PC-3 (cell line): ENCODE measurements at regions not wholly inside any gene's neighbourhood (a gene's known extent, or its start where the extent isn't known, plus 50 kb on each side); places are given as distances from the start of the nearest gene placed in this dataset.
"Not testable (repeated sequence)": the region's sequence is repeated elsewhere in the genome, so short reads cannot be mapped to it uniquely, and the experiment has no call there.

ENCODE experiments used
- ATAC-seq: fragments of 200-7000 bp; cut with Tn5 transposase; 2 replicates; pipeline ENCODE4 v1.9.1; 2020; ENCODE audit warnings: mild to moderate bottlenecking, moderate library complexity
- BruUV-seq: library from RNA; stranded (reverse); fragments of 400-500 nt; replicated peaks from 2 replicates; lab custom pipeline; 2021; lab: Mats Ljungman, UMichigan
- CTCF ChIA-PET: fragments of 300-600 bp; sonication (Branson Sonifier 250); formaldehyde crosslinking; loops from one replicate; lab custom pipeline; 2022; ENCODE audit warnings: antibody characterized with exemption; lab: Charles Lee
- POLR2A ChIA-PET: fragments of 300-600 bp; sonication (Branson Sonifier 250); formaldehyde crosslinking; loops from one replicate; lab custom pipeline; 2022; ENCODE audit warnings: antibody characterized with exemption; ENCODE audit not compliant: unreplicated experiment; lab: Charles Lee
- DNase-seq: peaks from one replicate; pipeline ENCODE4 v3.0.0-alpha.2; 2015
- H2AFZ ChIP-seq: fragments of 300-600 bp; sonication (generic); 2 replicates; pipeline ENCODE4 v1.6.0; 2016; ENCODE audit warnings: antibody characterized with exemption, low read length
- H3F3A ChIP-seq: fragments of 300-600 bp; sonication (generic); one replicate; pipeline ENCODE4 v1.6.0; 2017; ENCODE audit warnings: antibody characterized with exemption, low read length, control low read depth, mild to moderate bottlenecking; ENCODE audit not compliant: unreplicated experiment
- H3K27ac ChIP-seq: fragments of 300-600 bp; sonication (generic); 2 replicates; pipeline ENCODE4 v1.5.1; 2016; ENCODE audit warnings: mild to moderate bottlenecking, low read length
- H3K27me3 ChIP-seq: fragments of 300-600 bp; sonication (generic); 2 replicates; pipeline ENCODE4 v1.6.1; 2016; ENCODE audit warnings: low read length, mixed read lengths
- H3K36me3 ChIP-seq: fragments of 300-600 bp; sonication (generic); 2 replicates; pipeline ENCODE4 v1.6.1; 2016; ENCODE audit warnings: low read depth, mixed run types, low read length, mixed read lengths
- H3K4me1 ChIP-seq: fragments of 300-600 bp; sonication (generic); 2 replicates; pipeline ENCODE4 v1.5.1; 2016; ENCODE audit warnings: low read length; ENCODE audit not compliant: insufficient read depth
- H3K4me2 ChIP-seq: fragments of 300-600 bp; sonication (generic); 2 replicates; pipeline ENCODE4 v1.6.0; 2016; ENCODE audit warnings: low read length
- H3K4me3 ChIP-seq: fragments of 300-600 bp; sonication (generic); 2 replicates; pipeline ENCODE4 v1.5.1; 2016; ENCODE audit warnings: mild to moderate bottlenecking, low read length, mixed read lengths
- H3K79me2 ChIP-seq: fragments of 300-600 bp; sonication (generic); 2 replicates; pipeline ENCODE4 v1.6.1; 2017; ENCODE audit warnings: low read length, mixed read lengths
- H3K9ac ChIP-seq: fragments of 300-600 bp; sonication (generic); 2 replicates; pipeline ENCODE4 v1.6.0; 2016; ENCODE audit warnings: mild to moderate bottlenecking, low read length
- H3K9me2 ChIP-seq: fragments of 300-600 bp; sonication (generic); replicated peaks from 2 replicates; pipeline ENCODE4 v1.6.1; 2016; ENCODE audit warnings: mixed run types, low read length, mixed read lengths
- H3K9me3 ChIP-seq: fragments of 300-600 bp; sonication (generic); 2 replicates; pipeline ENCODE4 v1.6.1; 2016; ENCODE audit warnings: low read length, mixed read lengths
- H4K20me1 ChIP-seq: fragments of 300-600 bp; sonication (generic); 2 replicates; pipeline ENCODE4 v1.6.1; 2016; ENCODE audit warnings: low read length, mixed read lengths
- EZH2 ChIP-seq: fragments of 300-600 bp; sonication (generic); IDR thresholded peaks from one replicate; pipeline ENCODE4 v1.6.1; 2017; ENCODE audit warnings: antibody characterized with exemption, mild to moderate bottlenecking, low read length; ENCODE audit not compliant: unreplicated experiment
- EZH2phosphoT487 ChIP-seq: fragments of 300-600 bp; sonication (generic); IDR thresholded peaks from 2 replicates; pipeline ENCODE4 v1.6.1; 2018; ENCODE audit warnings: mild to moderate bottlenecking, antibody characterized with exemption, low read length, borderline replicate concordance
- intact Hi-C: fragments of 100-400 bp; cut with micrococcal nuclease; formaldehyde crosslinking; loops from 2 replicates; pipeline ENCODE4 v1.9.0; 2023
- TF ChIP-seq, protein P1 (sequence below): fragments of 300-600 bp; sonication (generic); conservative IDR thresholded peaks from 2 replicates; pipeline ENCODE4 v1.5.1; 2017; ENCODE audit warnings: antibody characterized with exemption, low read depth, mild to moderate bottlenecking, low read length

DNA sequence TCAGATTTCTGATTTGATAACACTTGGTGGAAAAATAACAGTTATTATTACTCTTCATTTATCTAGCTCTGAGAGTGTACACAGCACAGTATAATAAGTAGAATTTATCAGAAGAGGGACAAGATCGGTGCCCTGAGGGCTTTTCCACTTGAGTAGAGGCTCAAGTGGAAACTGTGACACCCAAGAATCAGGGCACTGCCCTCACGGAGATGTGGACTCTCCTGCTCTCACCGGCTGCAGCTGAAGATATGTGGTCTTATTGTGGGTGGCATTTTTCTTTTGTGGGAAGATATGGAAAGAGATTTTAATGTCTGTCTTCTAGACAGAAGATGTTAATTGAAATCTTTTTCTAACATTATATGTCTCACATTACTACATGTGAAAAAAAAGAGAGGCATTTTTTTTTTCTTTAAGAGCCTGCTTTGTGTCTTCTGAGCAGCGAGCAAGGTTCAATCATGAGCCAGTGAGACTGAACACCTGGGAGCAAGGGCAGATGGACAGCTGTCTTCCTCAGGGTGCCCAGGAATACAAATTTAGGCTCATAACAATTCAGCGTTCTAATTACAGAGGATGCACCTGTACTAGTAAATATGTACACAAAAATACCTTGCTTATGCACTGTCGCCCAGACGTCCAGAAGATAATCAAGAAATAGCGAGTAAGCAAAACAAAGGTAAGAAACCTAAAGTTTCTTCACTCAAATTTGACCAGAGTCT lies 1098.2 kb upstream of the FANCL start:
- no peaks in the 10 kb centered on the region for H3K36me3 ChIP-seq
- no peak overlapping the region for H3K4me2 ChIP-seq
- no peak overlapping the region for H3K9ac ChIP-seq
- H2AFZ ChIP-seq: no peak overlapping the region
- intact Hi-C loops: no loop called here
- H3K4me3 ChIP-seq: no peak overlapping the region
- no TSS peak for BruUV-seq
- ChIA-PET POLR2A (interaction anchor here (0.6 kb wide), 1 partner anchor 276 kb away, joined by 3 read pairs; no protein-coding TSS in a partner anchor), CTCF (no interaction called here)
- H3F3A ChIP-seq: no peaks in the 10 kb centered on the region
- H3K9me3 ChIP-seq: no peaks in the 10 kb centered on the region
- peaks cover 11% of the 10 kb centered on the region for H3K27me3 ChIP-seq
- H3K79me2 ChIP-seq: no peaks in the 10 kb centered on the region
- no peaks in the 10 kb centered on the region for H4K20me1 ChIP-seq
- H3K9me2 ChIP-seq: no peaks in the 10 kb centered on the region
- TF ChIP-seq EZH2: no peak
- H3K27ac ChIP-seq: no peak overlapping the region
- ATAC-seq (no peak), DNase-seq (no peak)
- no peaks in the 10 kb centered on the region for H3K4me1 ChIP-seq

DNA sequence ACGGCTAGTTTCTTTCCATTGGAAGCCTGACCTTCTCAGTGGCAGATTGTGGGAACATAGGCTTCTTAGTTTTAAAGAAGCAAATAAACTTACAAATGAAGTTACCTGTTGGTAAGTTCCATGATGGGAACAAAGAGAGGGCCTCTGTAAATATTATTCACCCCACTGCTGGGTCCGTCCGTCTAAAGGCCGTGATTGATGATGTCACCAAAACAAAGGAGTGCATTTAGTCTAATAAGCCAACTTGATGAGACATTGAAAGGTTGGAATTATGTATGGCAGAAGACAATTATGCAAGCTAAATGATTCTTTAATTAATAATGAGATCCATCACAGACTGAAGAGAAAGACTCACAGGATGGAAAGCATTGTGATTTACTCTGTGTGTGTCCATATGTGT lies 1091.9 kb upstream of the FANCL start:
- Histone ChIP-seq H3K79me2 (no peaks in the 10 kb centered on the region), H3K9ac (no peak overlapping the region), H4K20me1 (no peaks in the 10 kb centered on the region), H3K9me3 (no peaks in the 10 kb centered on the region), H2AFZ (no peak overlapping the region), H3K36me3 (no peaks in the 10 kb centered on the region), H3F3A (no peaks in the 10 kb centered on the region), H3K27ac (no peak overlapping the region), H3K4me3 (no peak overlapping the region), H3K9me2 (no peaks in the 10 kb centered on the region), H3K4me2 (no peak overlapping the region), H3K27me3 (peaks cover 11% of the 10 kb centered on the region), H3K4me1 (no peaks in the 10 kb centered on the region)
- intact Hi-C loops: no loop called here
- TF ChIP-seq EZH2phosphoT487 (no peak), EZH2 (no peak)
- TF ChIP-seq, protein P1, sequence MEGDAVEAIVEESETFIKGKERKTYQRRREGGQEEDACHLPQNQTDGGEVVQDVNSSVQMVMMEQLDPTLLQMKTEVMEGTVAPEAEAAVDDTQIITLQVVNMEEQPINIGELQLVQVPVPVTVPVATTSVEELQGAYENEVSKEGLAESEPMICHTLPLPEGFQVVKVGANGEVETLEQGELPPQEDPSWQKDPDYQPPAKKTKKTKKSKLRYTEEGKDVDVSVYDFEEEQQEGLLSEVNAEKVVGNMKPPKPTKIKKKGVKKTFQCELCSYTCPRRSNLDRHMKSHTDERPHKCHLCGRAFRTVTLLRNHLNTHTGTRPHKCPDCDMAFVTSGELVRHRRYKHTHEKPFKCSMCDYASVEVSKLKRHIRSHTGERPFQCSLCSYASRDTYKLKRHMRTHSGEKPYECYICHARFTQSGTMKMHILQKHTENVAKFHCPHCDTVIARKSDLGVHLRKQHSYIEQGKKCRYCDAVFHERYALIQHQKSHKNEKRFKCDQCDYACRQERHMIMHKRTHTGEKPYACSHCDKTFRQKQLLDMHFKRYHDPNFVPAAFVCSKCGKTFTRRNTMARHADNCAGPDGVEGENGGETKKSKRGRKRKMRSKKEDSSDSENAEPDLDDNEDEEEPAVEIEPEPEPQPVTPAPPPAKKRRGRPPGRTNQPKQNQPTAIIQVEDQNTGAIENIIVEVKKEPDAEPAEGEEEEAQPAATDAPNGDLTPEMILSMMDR: no peak
- DNase-seq (no peak), ATAC-seq (no peak)
- CTCF ChIA-PET: no interaction called here
- POLR2A ChIA-PET: no interaction called here
- no TSS peak for BruUV-seq

DNA sequence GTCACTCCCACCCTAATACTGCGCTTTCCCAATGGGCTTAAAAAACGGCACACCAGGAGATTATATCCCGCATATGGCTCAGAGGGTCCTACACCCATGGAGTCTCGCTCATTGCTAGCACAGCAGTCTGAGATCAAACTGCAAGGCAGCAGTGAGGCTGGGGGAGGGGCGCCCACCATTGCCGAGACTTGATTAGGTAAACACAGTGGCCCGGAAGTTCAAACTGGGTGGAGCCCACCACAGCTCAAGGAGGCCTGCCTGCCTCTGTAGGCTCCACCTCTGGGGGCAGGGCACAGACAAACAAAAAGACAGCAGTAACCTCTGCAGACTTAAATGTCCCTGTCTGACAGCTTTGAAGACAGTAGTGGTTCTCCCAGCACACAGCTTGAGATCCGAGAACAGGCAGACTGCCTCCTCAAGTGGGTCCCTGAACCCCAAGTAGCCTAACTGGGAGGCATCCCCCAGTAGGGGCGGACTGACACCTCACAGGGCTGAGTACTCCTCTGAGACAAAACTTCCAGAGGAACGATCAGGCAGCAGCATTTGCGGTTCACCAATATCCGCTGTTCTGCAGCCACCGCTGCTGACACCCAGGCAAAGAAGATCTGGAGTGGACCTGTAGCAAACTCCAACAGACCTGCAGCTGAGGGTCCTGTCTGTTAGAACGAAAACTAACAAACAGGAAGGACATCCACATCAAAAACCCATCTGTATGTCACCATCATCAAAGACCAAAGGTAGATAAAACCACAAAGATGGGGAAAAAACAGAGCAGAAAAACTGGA lies 1085.6 kb upstream of the FANCL start:
- H3K79me2 ChIP-seq, H3K4me2 ChIP-seq, POLR2A ChIA-PET, H3K4me1 ChIP-seq, H3K27ac ChIP-seq, H4K20me1 ChIP-seq, H3K9me3 ChIP-seq, H3K27me3 ChIP-seq, H3K9ac ChIP-seq, ATAC-seq, intact Hi-C loops, H3F3A ChIP-seq, H2AFZ ChIP-seq, CTCF ChIA-PET, DNase-seq, BruUV-seq, H3K36me3 ChIP-seq, H3K4me3 ChIP-seq, H3K9me2 ChIP-seq: not testable (repeated sequence)
